Smooth muscle cell (in vitro differentiated cells): ENCODE measurements at regions not wholly inside any gene's neighbourhood (a gene's known extent, or its start where the extent isn't known, plus 50 kb on each side); places are given as distances from the start of the nearest gene placed in this dataset.

Experiments
- DNase-seq: peaks from one replicate; lab custom pipeline; 2025; ENCODE audit not compliant: unreplicated experiment; lab: John Stamatoyannopoulos, UW
- H2AFZ ChIP-seq: fragments of 200-600 bp; sonication (generic); 2 replicates; pipeline ENCODE4 v1.6.0; 2016; ENCODE audit warnings: antibody characterized with exemption, low read depth, mild to moderate bottlenecking
- H3F3A ChIP-seq: fragments of 200-600 bp; sonication (generic); 2 replicates; pipeline ENCODE4 v1.6.0; 2017; ENCODE audit warnings: antibody characterized with exemption, low read depth
- H3K27ac ChIP-seq: fragments of 200-600 bp; sonication (generic); 2 replicates; pipeline ENCODE4 v1.5.1; 2016; ENCODE audit warnings: low read depth, mild to moderate bottlenecking
- H3K27me3 ChIP-seq: fragments of 200-600 bp; sonication (generic); 2 replicates; pipeline ENCODE4 v1.6.1; 2016; ENCODE audit warnings: low read depth, mild to moderate bottlenecking
- H3K36me3 ChIP-seq: fragments of 200-600 bp; sonication (generic); 2 replicates; pipeline ENCODE4 v1.5.1; 2016; ENCODE audit warnings: low read depth
- H3K4me1 ChIP-seq: fragments of 200-600 bp; sonication (generic); 2 replicates; pipeline ENCODE4 v1.5.1; 2016; ENCODE audit warnings: low read depth
- H3K4me2 ChIP-seq: fragments of 200-600 bp; sonication (generic); 2 replicates; pipeline ENCODE4 v1.6.0; 2016; ENCODE audit warnings: mild to moderate bottlenecking
- H3K4me3 ChIP-seq: fragments of 200-600 bp; sonication (generic); 2 replicates; pipeline ENCODE4 v1.5.1; 2016; ENCODE audit warnings: mild to moderate bottlenecking
- H3K79me2 ChIP-seq: fragments of 200-600 bp; sonication (generic); 2 replicates; pipeline ENCODE4 v1.6.0; 2016; ENCODE audit warnings: low read depth, mild to moderate bottlenecking
- H3K9ac ChIP-seq: fragments of 200-600 bp; sonication (generic); 2 replicates; pipeline ENCODE4 v1.6.0; 2016; ENCODE audit warnings: low read depth
- H3K9me3 ChIP-seq: fragments of 200-600 bp; sonication (generic); replicated peaks from 2 replicates; pipeline ENCODE4 v1.5.1; 2016; ENCODE audit warnings: low read depth
- H4K20me1 ChIP-seq: fragments of 200-600 bp; sonication (generic); 2 replicates; pipeline ENCODE4 v1.6.0; 2016; ENCODE audit warnings: low read depth
- CTCF ChIP-seq: fragments of 200-600 bp; sonication (generic); IDR thresholded peaks from 2 replicates; pipeline ENCODE4 v1.5.1; 2017; ENCODE audit warnings: borderline replicate concordance, mild to moderate bottlenecking, antibody characterized with exemption; ENCODE audit not compliant: insufficient read depth, poor library complexity, severe bottlenecking
- WGBS: methylation state at CpG from one replicate; pipeline ENCODE4 v1.1.7; 2016; ENCODE audit warnings: low lambda C conversion rate; 5-methylcytosine and 5-hydroxymethylcytosine counted together

- Histone ChIP-seq H3K4me1 (peaks cover 25% of the 10 kb centered on the region), H3K27ac (no peak overlapping the region), H3K36me3 (no peaks in the 10 kb centered on the region), H3K4me3 (no peak overlapping the region), H4K20me1 (no peaks in the 10 kb centered on the region), H3K9me3 (no peaks in the 10 kb centered on the region), H3K4me2 (peak overlapping the region; percentile 14), H3K9ac (no peak overlapping the region), H3F3A (peaks cover 3% of the 10 kb centered on the region), H2AFZ (no peak overlapping the region), H3K27me3 (no peaks in the 10 kb centered on the region), H3K79me2 (no peaks in the 10 kb centered on the region)
- 44% methylated on average over 3 of the region's 3 CpGs for WGBS
- no peak for TF ChIP-seq CTCF
- DNase-seq = no peak
Observed at GRCh38 chr21:34022627-34023335, 50.6 kb upstream of the MRPS6 start.

- peaks cover 3% of the 10 kb centered on the region for H3F3A ChIP-seq
- no peak overlapping the region for H3K4me3 ChIP-seq
- no peaks in the 10 kb centered on the region for H3K36me3 ChIP-seq
- H2AFZ ChIP-seq = no peak overlapping the region
- no peaks in the 10 kb centered on the region for H3K9me3 ChIP-seq
- H3K4me1 ChIP-seq = peaks cover 25% of the 10 kb centered on the region
- H3K27ac ChIP-seq = no peak overlapping the region
- H4K20me1 ChIP-seq = no peaks in the 10 kb centered on the region
- no peak for TF ChIP-seq CTCF
- no peaks in the 10 kb centered on the region for H3K27me3 ChIP-seq
- DNase-seq = no peak
- H3K9ac ChIP-seq = no peak overlapping the region
- no peaks in the 10 kb centered on the region for H3K79me2 ChIP-seq
- no peak overlapping the region for H3K4me2 ChIP-seq
- whole genome bisulfite sequencing = 80% methylated on average over 2 of the region's 2 CpGs
Observed at GRCh38 chr21:34021726-34022125, 51.7 kb upstream of the MRPS6 start.

- Histone ChIP-seq H3K4me2 (no peak overlapping the region), H3K27ac (no peak overlapping the region), H2AFZ (no peak overlapping the region), H3K9ac (no peak overlapping the region), H3K4me1 (peaks cover 25% of the 10 kb centered on the region), H3K27me3 (no peaks in the 10 kb centered on the region), H3K36me3 (no peaks in the 10 kb centered on the region), H3F3A (peaks cover 3% of the 10 kb centered on the region), H3K9me3 (no peaks in the 10 kb centered on the region), H3K4me3 (no peak overlapping the region), H3K79me2 (no peaks in the 10 kb centered on the region), H4K20me1 (no peaks in the 10 kb centered on the region)
- WGBS = 96% methylated on average over 4 of the region's 4 CpGs
- DNase-seq = no peak
- no peak for TF ChIP-seq CTCF
Observed at GRCh38 chr21:34020983-34021553, 52.3 kb upstream of the MRPS6 start.
